Adrenal gland (tissue), 5 donors: ENCODE measurements at regions not wholly inside any gene's neighbourhood (a gene's known extent, or its start where the extent isn't known, plus 50 kb on each side); places are given as distances from the start of the nearest gene placed in this dataset.
A peak's percentile ranks its signal among the peaks of the same experiment; 100 is the strongest.

Experiments
- POLR2A ChIP-seq, 2 donors: fragments of 450-650 bp; IDR thresholded peaks; one replicate each; pipeline ENCODE4 v1.6.1; 2017; ENCODE audit warnings: antibody characterized with exemption in 2 of 2, mild to moderate bottlenecking in 2 of 2, moderate library complexity in 1 of 2
- TF ChIP-seq, protein P1 (sequence below), 6 experiments: fragments of 450-650 bp in 4 of 6; fragments of 200-600 bp in 2 of 6; sonication (generic) in 1 of 6; IDR thresholded peaks; 1 replicate in 5 of 6; 2 replicates in 1 of 6; pipeline versions ENCODE4 v1.5.1 to v1.8.0; 2016 to 2021; ENCODE audit warnings: antibody characterized with exemption in 6 of 6, mild to moderate bottlenecking in 2 of 6, moderate library complexity in 1 of 6
- donor health status: DM: no; HTN: no; CAD: no.

DNA sequence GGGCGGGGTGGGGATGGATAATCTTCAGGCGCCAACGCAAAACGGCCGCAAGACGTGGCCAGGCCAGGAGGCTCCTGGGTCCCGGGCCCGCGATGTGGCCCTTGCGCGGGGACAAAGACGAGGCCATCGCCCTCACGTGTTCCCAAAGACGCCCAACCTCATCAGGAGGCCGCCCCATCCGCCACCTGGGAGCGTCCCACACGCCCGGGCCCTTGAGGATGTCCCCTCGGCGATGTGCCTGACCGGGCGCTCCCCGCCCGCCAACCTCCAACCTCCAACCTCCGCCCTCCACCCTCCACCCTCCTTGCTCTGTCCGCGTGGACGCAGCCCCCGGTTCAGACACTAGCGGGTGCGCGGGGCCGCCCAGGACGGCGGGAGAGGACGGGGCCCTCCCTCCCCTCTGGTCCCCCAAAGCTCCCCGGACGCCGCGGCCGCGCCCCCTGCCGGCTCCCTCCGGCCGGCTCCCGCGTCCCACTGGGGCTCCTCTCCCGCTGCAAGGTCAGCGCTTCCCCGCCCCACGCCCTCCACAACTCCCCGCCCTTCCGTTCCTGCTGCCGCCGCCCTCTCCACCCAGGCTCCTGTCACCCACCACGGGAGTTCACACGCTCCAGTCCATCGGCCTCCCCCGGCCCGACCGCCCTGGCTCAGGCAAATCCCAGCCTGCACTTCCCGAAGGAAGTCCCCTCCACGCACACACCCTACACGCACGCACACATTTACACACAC is 250.8 kb upstream of the RPL38 start:
- TF ChIP-seq, protein P1, sequence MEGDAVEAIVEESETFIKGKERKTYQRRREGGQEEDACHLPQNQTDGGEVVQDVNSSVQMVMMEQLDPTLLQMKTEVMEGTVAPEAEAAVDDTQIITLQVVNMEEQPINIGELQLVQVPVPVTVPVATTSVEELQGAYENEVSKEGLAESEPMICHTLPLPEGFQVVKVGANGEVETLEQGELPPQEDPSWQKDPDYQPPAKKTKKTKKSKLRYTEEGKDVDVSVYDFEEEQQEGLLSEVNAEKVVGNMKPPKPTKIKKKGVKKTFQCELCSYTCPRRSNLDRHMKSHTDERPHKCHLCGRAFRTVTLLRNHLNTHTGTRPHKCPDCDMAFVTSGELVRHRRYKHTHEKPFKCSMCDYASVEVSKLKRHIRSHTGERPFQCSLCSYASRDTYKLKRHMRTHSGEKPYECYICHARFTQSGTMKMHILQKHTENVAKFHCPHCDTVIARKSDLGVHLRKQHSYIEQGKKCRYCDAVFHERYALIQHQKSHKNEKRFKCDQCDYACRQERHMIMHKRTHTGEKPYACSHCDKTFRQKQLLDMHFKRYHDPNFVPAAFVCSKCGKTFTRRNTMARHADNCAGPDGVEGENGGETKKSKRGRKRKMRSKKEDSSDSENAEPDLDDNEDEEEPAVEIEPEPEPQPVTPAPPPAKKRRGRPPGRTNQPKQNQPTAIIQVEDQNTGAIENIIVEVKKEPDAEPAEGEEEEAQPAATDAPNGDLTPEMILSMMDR (IDR thresholded peaks at IDR 0.05) = peak in 4 of 6 experiments; percentile 11 to 34 (median 31)
- no peak for TF ChIP-seq POLR2A (IDR thresholded peaks at IDR 0.05)
